ENCODE measurements at regions not wholly inside any gene's neighbourhood (a gene's known extent, or its start where the extent isn't known, plus 50 kb on each side); places are given as distances from the start of the nearest gene placed in this dataset.
"Not testable (repeated sequence)": the region's sequence is repeated elsewhere in the genome, so short reads cannot be mapped to it uniquely, and the experiment has no call there.

- no peak for DNase-seq (ENCODE audit: low spot score)
Measured at GRCh38 chr3:87101861-87102625, 111.1 kb upstream of the VGLL3 start.

GRCh38 chr3:87097733-87098132, 106.8 kb upstream of the VGLL3 start:
- DNase-seq (ENCODE audit: low spot score) = not testable (repeated sequence)

GRCh38 chr3:87090631-87091030, 99.7 kb upstream of the VGLL3 start:
- DNase-seq (ENCODE audit: low spot score) = no peak

GRCh38 chr3:87088993-87089841, 98.3 kb upstream of the VGLL3 start:
- DNase-seq (ENCODE audit: low spot score) = no peak

- no peak for DNase-seq (ENCODE audit: low spot score)
Measured at GRCh38 chr3:87088430-87088992, 97.6 kb upstream of the VGLL3 start.

GRCh38 chr3:87084868-87085267, 93.9 kb upstream of the VGLL3 start:
- no peak for DNase-seq (ENCODE audit: low spot score)

GRCh38 chr3:87082796-87083440, 92.0 kb upstream of the VGLL3 start:
- DNase-seq (ENCODE audit: low spot score) = peak; percentile 29

GRCh38 chr3:87077355-87077754, 86.4 kb upstream of the VGLL3 start:
- no peak for DNase-seq (ENCODE audit: low spot score)

GRCh38 chr3:87076946-87077345, 86.0 kb upstream of the VGLL3 start:
- no peak for DNase-seq (ENCODE audit: low spot score)

GRCh38 chr3:87073496-87074145, 82.7 kb upstream of the VGLL3 start:
- DNase-seq (ENCODE audit: low spot score) = no peak

GRCh38 chr3:87072446-87072845, 81.5 kb upstream of the VGLL3 start:
- no peak for DNase-seq (ENCODE audit: low spot score)

GRCh38 chr3:87069971-87070370, 79.0 kb upstream of the VGLL3 start:
- no peak for DNase-seq (ENCODE audit: low spot score)

GRCh38 chr3:87069021-87069420, 78.1 kb upstream of the VGLL3 start:
- no peak for DNase-seq (ENCODE audit: low spot score)

GRCh38 chr3:87062685-87063084, 71.7 kb upstream of the VGLL3 start:
- no peak for DNase-seq (ENCODE audit: low spot score)

GRCh38 chr3:87057474-87057873, 66.5 kb upstream of the VGLL3 start:
- DNase-seq (ENCODE audit: low spot score) = no peak

- no peak for DNase-seq (ENCODE audit: low spot score)
Measured at GRCh38 chr3:87053553-87053952, 62.6 kb upstream of the VGLL3 start.

- no peak for DNase-seq (ENCODE audit: low spot score)
Measured at GRCh38 chr3:87052499-87053260, 61.7 kb upstream of the VGLL3 start.

GRCh38 chr3:87047852-87048251, 56.9 kb upstream of the VGLL3 start:
- DNase-seq (ENCODE audit: low spot score) = no peak

GRCh38 chr3:87046241-87046640, 55.3 kb upstream of the VGLL3 start:
- no peak for DNase-seq (ENCODE audit: low spot score)

GRCh38 chr3:87045473-87045872, 54.5 kb upstream of the VGLL3 start:
- DNase-seq (ENCODE audit: low spot score) = no peak

- DNase-seq (ENCODE audit: low spot score) = no peak
Measured at GRCh38 chr3:87044846-87045245, 53.9 kb upstream of the VGLL3 start.

All from SK-N-DZ (cell line).